ENCODE measurements at regions not wholly inside any gene's neighbourhood (a gene's known extent, or its start where the extent isn't known, plus 50 kb on each side); places are given as distances from the start of the nearest gene placed in this dataset.

DNA sequence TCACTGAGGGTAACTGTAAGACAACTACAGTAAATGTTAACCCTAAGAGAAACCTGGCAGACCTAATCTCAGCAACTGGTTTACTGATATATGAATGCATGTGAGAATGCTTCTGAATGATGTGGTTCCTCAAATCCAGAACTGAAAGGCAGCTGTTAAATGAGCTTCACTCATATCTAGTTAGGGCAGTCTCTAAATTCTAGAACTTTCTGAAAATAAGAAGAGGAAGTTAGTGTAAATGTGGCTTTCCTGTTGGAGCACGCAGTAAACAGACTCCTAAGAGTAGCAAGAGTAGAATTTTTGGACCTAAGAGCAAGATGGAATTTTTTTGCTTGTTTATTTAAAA lies 117.9 kb upstream of the KCNN2 start:
- Histone ChIP-seq H4K20me1 (ENCODE audit: low read depth, low read length) (no peaks in the 10 kb centered on the region), H3K4me2 (ENCODE audit: low read depth, low read length, poor library complexity, severe bottlenecking) (no peak overlapping the region), H3K9ac (ENCODE audit: low read length) (no peak overlapping the region), H3K9me2 (replicated peaks; ENCODE audit: insufficient read depth, low read length) (no peaks in the 10 kb centered on the region), H3K36me3 (ENCODE audit: low read length) (no peaks in the 10 kb centered on the region), H3K4me3 (ENCODE audit: insufficient read depth, low read length, poor library complexity, severe bottlenecking) (no peak overlapping the region), H3K27ac (ENCODE audit: low read depth, low read length) (no peak overlapping the region), H3F3A (ENCODE audit: insufficient read depth) (no peaks in the 10 kb centered on the region), H3K9me3 (ENCODE audit: insufficient read depth, low read length) (no peaks in the 10 kb centered on the region), H3K27me3 (ENCODE audit: low read length) (no peaks in the 10 kb centered on the region), H3K79me2 (ENCODE audit: insufficient read depth, low read length) (no peaks in the 10 kb centered on the region), H2AFZ (ENCODE audit: low read depth, low read length, severe bottlenecking) (no peak overlapping the region)
- TF ChIP-seq EZH2phosphoT487 (conservative IDR thresholded peaks at IDR 0.05; ENCODE audit: low read length): no peak
- TF ChIP-seq, protein P1, sequence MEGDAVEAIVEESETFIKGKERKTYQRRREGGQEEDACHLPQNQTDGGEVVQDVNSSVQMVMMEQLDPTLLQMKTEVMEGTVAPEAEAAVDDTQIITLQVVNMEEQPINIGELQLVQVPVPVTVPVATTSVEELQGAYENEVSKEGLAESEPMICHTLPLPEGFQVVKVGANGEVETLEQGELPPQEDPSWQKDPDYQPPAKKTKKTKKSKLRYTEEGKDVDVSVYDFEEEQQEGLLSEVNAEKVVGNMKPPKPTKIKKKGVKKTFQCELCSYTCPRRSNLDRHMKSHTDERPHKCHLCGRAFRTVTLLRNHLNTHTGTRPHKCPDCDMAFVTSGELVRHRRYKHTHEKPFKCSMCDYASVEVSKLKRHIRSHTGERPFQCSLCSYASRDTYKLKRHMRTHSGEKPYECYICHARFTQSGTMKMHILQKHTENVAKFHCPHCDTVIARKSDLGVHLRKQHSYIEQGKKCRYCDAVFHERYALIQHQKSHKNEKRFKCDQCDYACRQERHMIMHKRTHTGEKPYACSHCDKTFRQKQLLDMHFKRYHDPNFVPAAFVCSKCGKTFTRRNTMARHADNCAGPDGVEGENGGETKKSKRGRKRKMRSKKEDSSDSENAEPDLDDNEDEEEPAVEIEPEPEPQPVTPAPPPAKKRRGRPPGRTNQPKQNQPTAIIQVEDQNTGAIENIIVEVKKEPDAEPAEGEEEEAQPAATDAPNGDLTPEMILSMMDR (IDR thresholded peaks at IDR 0.05; ENCODE audit: insufficient read depth, low read length, poor library complexity, severe bottlenecking): no peak

DNA sequence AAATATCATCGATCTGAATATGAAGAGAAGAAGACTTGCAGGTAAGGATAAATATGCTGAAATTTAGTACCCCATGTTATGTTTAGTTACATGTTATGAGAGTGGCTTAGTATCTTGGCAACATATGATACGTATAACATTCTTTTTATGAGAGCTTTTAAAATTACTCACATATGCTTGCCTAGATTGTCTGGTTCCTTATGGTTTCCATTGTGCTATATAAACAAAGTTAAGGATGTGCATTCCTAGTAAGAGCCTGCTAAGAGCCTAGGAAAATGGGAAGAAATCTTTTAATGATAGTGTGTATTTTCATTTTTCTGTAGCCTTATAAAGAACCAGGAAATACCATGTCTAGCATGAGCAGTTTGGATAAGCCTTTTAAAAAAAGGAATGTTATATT lies 112.0 kb upstream of the KCNN2 start:
- no peaks in the 10 kb centered on the region for H4K20me1 ChIP-seq (ENCODE audit: low read depth, low read length)
- H2AFZ ChIP-seq (ENCODE audit: low read depth, low read length, severe bottlenecking): no peak overlapping the region
- TF ChIP-seq, protein P1 (IDR thresholded peaks at IDR 0.05; ENCODE audit: insufficient read depth, low read length, poor library complexity, severe bottlenecking): no peak
- no peak for TF ChIP-seq EZH2phosphoT487 (conservative IDR thresholded peaks at IDR 0.05; ENCODE audit: low read length)
- H3K79me2 ChIP-seq (ENCODE audit: insufficient read depth, low read length): no peaks in the 10 kb centered on the region
- H3K9me3 ChIP-seq (ENCODE audit: insufficient read depth, low read length): no peaks in the 10 kb centered on the region
- no peak overlapping the region for H3K4me3 ChIP-seq (ENCODE audit: insufficient read depth, low read length, poor library complexity, severe bottlenecking)
- H3K27ac ChIP-seq (ENCODE audit: low read depth, low read length): no peak overlapping the region
- no peaks in the 10 kb centered on the region for H3F3A ChIP-seq (ENCODE audit: insufficient read depth)
- no peak overlapping the region for H3K4me2 ChIP-seq (ENCODE audit: low read depth, low read length, poor library complexity, severe bottlenecking)
- no peak overlapping the region for H3K9ac ChIP-seq (ENCODE audit: low read length)
- H3K9me2 ChIP-seq (replicated peaks; ENCODE audit: insufficient read depth, low read length): no peaks in the 10 kb centered on the region
- H3K27me3 ChIP-seq (ENCODE audit: low read length): no peaks in the 10 kb centered on the region
- H3K36me3 ChIP-seq (ENCODE audit: low read length): no peaks in the 10 kb centered on the region

DNA sequence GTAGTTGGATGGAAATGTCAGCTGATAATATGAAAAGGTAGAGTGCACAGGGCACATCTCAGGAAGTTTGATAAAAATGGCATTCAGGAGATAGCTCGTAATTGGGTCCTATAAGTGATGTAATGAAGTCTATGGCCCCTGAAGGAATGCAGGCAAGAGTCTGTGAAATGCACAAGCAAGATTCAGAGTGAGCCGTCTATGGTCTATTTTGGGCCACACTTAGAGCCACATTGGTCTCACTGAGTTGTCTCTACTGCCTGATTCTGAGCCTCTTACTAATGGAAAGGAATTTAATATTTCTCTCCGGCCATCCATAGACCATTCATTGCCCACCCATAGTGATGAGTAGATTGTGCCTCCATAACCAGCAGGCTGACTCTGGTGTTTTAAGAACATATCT lies 111.3 kb upstream of the KCNN2 start:
- Histone ChIP-seq H3K27me3 (ENCODE audit: low read length) (no peaks in the 10 kb centered on the region), H3K36me3 (ENCODE audit: low read length) (no peaks in the 10 kb centered on the region), H4K20me1 (ENCODE audit: low read depth, low read length) (no peaks in the 10 kb centered on the region), H3K9ac (ENCODE audit: low read length) (no peak overlapping the region), H3K4me2 (ENCODE audit: low read depth, low read length, poor library complexity, severe bottlenecking) (no peak overlapping the region), H3K9me2 (replicated peaks; ENCODE audit: insufficient read depth, low read length) (no peaks in the 10 kb centered on the region), H2AFZ (ENCODE audit: low read depth, low read length, severe bottlenecking) (no peak overlapping the region), H3K9me3 (ENCODE audit: insufficient read depth, low read length) (no peaks in the 10 kb centered on the region), H3K4me3 (ENCODE audit: insufficient read depth, low read length, poor library complexity, severe bottlenecking) (no peak overlapping the region), H3F3A (ENCODE audit: insufficient read depth) (no peaks in the 10 kb centered on the region), H3K27ac (ENCODE audit: low read depth, low read length) (no peak overlapping the region), H3K79me2 (ENCODE audit: insufficient read depth, low read length) (no peaks in the 10 kb centered on the region)
- TF ChIP-seq, protein P1 (IDR thresholded peaks at IDR 0.05; ENCODE audit: insufficient read depth, low read length, poor library complexity, severe bottlenecking): no peak
- no peak for TF ChIP-seq EZH2phosphoT487 (conservative IDR thresholded peaks at IDR 0.05; ENCODE audit: low read length)

DNA sequence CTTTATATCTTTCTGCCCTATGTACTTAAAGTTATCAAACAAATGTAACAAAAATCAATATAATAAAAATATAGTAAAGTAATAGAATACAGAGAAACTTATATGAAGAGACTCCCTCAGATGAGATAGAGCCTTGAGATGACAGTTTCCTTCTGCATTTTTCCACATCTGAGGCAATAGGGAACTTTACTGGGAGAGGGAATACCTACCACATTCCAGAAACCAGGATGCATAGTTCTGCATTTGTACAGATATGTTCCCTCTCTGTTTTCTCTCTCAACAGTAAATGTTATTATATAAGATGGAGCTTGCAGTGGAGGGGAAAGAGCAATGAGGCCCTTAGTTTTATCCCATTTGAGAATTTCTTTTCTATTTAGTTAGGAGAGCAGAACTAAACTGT lies 109.6 kb upstream of the KCNN2 start:
- Histone ChIP-seq H3K36me3 (ENCODE audit: low read length) (no peaks in the 10 kb centered on the region), H3K9me2 (replicated peaks; ENCODE audit: insufficient read depth, low read length) (no peaks in the 10 kb centered on the region), H2AFZ (ENCODE audit: low read depth, low read length, severe bottlenecking) (no peak overlapping the region), H3K27me3 (ENCODE audit: low read length) (no peaks in the 10 kb centered on the region), H3K4me3 (ENCODE audit: insufficient read depth, low read length, poor library complexity, severe bottlenecking) (no peak overlapping the region), H3F3A (ENCODE audit: insufficient read depth) (no peaks in the 10 kb centered on the region), H3K9me3 (ENCODE audit: insufficient read depth, low read length) (no peaks in the 10 kb centered on the region), H3K79me2 (ENCODE audit: insufficient read depth, low read length) (no peaks in the 10 kb centered on the region), H3K9ac (ENCODE audit: low read length) (no peak overlapping the region), H4K20me1 (ENCODE audit: low read depth, low read length) (no peaks in the 10 kb centered on the region), H3K4me2 (ENCODE audit: low read depth, low read length, poor library complexity, severe bottlenecking) (no peak overlapping the region), H3K27ac (ENCODE audit: low read depth, low read length) (no peak overlapping the region)
- TF ChIP-seq EZH2phosphoT487 (conservative IDR thresholded peaks at IDR 0.05; ENCODE audit: low read length): no peak
- TF ChIP-seq, protein P1 (IDR thresholded peaks at IDR 0.05; ENCODE audit: insufficient read depth, low read length, poor library complexity, severe bottlenecking): no peak

Measured in SU-DHL-6 (cell line).